HG03460 (cell line): ENCODE measurements at regions not wholly inside any gene's neighbourhood (a gene's known extent, or its start where the extent isn't known, plus 50 kb on each side); places are given as distances from the start of the nearest gene placed in this dataset.

Experiments used
- ATAC-seq: cut with Tn5 transposase; IDR thresholded peaks from one replicate; pipeline ENCODE4 v1.9.1; 2021; ENCODE audit not compliant: unreplicated experiment

- no peak for ATAC-seq
Observed at GRCh38 chr18:75810961-75811551, 383.6 kb upstream of the SMIM21 start.

GRCh38 chr18:75810516-75810915 lies 383.0 kb upstream of the SMIM21 start:
- no peak for ATAC-seq

- ATAC-seq = no peak
Observed at GRCh38 chr18:75809926-75810255, 382.4 kb upstream of the SMIM21 start.

GRCh38 chr18:75809151-75809925 lies 381.8 kb upstream of the SMIM21 start:
- ATAC-seq = no peak

- no peak for ATAC-seq
Observed at GRCh38 chr18:75805265-75805664, 377.8 kb upstream of the SMIM21 start.

DNA sequence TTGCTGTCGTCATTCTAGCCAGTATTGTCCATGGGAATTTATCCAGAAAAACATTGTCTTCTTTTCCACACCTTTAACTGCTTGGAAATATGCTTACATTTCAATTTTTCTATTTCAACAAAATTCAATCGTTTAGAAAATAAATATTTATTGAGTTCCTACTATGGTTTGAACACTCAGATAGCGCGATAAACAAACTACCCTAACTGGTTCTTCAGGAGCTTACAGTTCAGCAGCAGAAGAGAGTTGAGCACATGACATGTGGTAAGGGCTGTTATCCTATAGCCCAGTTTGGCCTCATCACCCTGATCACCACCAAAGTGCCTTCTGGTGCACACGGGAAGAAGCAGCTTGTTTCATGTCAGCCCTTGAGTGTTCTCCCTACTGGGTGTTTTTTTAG lies 375.2 kb upstream of the SMIM21 start:
- ATAC-seq = no peak

GRCh38 chr18:75801178-75801577 lies 373.7 kb upstream of the SMIM21 start:
- ATAC-seq = no peak

GRCh38 chr18:75800331-75800648 lies 372.8 kb upstream of the SMIM21 start:
- ATAC-seq = no peak

DNA sequence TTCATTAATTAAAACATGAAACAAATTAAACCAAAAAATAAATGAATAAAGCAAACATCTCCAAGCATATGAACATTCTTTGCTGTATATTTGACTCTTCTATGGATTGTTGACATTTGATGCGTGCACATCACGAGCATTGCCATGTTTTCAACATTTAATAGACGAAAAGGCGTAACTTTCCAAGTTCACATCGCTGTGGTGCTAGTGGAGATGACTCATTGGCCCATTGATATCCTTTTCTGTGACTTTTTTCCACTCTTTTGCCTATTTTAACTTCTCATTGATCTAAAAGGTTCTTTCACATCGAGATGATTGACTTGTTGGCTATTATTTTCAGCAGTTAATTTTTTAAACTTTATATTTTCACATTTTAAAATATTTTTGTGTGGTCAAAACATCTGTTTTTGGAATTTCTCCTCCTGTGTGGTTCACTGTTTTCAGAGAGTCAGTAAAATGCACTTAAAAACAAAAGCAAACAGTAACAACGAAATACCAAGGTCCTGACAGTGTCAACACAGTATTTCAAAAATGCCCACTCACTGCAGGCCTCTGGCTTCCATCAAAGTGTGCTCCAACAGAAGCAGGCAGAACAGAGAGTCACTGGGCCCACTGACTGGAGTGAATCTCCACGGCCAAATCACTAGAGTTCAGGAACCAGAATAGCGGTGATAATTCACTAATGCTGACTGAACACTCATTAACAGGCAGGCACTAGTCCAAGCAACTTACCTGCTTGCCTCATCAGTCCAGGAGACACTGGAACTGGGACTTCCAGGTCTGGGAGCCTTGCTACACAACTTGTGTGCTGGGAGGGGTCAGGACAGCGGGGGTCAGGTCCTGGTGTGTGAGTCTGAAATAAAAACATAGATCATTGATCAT lies 372.2 kb upstream of the SMIM21 start:
- ATAC-seq = no peak

DNA sequence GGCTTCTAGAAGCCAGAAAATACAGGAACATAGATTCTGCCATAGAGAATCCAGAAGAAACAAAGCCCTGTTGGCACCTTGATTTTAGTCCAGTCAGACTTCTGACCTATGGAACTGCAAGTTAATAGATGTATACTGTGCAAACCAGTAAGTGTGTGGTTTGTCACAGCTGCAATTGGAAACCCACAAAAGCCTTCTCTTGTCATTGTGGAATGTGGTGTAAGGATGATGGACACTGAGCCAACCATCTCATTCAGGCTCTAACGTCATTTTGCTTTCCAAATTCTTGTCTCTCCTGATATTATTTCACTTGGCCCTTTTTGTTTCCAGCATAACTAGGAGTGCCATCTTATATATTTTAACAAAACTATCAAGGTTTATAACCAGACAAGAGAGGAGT lies 369.5 kb upstream of the SMIM21 start:
- ATAC-seq = no peak

DNA sequence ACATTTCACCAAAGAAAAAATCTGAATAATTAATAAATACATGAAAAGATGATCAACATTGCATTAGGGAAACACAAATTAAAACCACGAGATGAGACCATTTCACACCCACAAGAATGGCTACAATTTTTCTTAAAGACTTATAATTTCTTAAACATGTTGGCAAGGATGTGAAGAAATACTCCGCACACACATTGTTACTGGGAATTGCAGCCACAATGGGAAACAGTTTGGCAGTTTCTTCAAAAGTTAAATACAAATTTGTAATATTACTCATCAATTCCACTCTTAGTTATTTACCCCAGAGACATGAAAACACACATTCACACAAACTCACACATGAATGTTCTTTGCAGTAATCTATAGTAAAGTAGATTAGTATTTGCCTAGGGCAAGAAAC lies 363.3 kb upstream of the SMIM21 start:
- no peak for ATAC-seq

GRCh38 chr18:75790111-75790510 lies 362.6 kb upstream of the SMIM21 start:
- ATAC-seq = no peak

DNA sequence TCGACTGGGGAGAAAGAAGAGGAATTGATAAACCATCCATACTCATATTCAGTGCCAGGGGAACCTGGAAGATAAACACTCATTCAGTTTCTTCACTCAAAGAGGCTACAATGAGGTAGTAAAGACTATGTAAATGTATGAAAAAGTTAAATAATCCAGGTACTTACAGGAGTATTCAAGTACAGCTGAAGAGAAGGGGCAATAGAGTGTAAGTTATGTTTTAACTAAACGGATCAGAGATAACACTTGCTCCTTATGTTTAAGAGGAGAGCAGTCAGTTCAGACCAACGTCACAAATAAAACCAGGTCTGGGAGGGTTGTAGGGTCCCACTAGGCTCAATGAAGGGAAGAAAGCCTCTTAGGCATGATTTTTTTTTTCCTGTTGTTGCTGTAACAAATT lies 358.3 kb upstream of the SMIM21 start:
- ATAC-seq = no peak

DNA sequence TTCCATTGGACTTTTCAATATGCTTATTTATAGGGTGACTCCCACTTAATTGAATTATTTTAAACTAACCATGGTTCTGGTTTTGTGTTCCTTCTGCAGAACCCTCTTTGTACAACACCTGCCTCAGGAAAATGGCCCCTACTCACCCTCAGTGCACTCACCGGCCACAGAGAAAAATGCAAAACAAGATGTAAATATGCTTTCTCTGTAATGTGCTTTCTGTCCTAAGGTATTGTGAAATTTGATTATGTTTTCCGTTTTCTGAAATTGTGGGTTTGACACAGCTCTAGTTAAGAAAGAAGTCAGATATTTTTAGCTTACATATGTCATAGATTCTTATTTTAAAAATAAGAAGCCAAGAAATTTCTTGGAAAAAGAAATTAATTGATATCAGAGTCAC lies 357.7 kb upstream of the SMIM21 start:
- ATAC-seq = no peak

DNA sequence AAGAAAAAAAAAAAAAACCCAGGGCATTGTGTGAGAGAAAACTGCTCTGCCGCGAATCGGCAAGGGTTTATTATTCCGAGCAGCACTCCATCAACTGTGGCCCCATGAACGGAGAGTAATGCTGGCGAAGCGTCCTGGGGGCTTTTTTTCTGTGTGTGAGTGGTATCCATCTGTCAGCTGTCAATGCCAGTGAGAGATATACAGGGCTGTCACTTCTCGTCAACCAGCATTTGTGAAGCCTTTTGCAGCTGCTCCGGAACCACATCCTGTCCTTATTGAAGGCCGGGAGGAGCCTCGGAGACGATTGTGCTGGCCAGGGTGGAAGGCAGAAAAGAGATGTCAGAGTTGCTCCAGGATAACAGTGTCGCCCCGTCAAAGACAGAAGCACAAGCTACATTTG lies 356.9 kb upstream of the SMIM21 start:
- no peak for ATAC-seq

DNA sequence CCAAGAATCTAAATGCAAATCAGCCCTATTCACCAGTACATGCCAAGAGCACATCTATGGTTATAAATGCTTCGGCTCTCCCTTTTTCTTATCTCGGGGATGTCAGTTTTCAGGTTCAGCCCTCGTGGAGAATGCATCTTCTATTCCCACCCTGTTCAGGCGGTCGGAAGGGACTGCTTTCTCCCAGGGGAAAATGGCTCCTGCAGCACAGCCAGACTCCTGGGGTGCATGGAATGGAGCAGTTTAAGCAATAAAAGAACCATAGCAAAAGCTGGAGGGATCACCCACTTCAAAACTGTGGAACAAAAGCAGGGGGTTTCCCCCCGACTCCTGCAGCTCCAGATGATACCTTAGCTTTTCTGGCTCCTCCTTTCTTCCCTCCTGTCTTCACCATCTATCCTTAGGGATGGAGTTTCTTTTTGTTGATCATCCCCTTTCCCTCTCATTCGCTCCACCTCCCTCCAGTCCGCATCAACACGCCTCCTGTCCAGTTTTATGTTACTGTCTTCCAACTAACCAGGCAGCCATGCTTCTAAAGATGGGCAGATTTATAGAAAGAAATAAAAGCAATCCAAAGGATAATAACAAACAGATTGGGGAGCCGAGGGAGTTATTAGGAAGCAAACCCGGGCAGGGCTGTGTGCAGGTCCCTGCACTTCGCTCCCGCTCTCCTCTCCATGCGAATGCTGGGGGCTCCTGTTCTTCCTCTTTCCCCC lies 356.2 kb upstream of the SMIM21 start:
- no peak for ATAC-seq

DNA sequence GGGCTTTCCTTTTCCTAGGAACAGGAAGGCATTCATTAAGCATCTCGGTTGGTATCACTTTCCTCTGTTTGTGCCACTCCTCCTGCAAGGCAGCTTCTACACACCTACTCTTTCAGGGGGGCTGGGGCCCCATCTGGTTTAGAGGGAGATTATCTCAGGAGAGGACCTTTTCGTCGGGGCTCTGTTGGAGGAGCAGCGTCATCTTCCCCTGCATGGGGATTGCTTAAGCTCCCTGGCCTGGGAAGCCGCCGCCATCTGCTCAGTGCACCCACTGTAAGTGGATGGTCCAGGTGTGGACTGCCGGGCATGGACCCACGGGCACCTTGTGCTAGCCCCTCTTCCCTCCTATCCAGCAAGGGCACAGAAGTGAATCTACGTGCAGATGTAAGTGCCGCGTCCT lies 355.3 kb upstream of the SMIM21 start:
- no peak for ATAC-seq

DNA sequence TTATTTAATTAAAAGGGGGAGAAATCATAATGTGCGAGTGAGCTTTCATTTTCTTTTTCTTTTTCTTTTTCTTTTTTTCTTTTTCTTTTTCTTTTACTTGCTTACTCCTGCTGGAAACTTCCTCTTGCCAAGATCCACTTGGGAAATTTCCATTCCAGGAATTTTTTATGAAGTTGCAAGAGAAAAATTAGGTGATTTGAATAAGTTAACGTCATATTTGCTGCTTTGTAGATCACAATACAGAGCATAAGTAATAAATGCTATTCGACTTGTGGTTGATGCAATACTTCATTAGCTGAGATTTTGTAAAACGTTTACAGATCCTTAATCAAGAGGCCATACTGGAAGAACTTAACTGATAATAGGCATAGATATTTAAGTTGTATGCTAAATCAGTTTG lies 354.7 kb upstream of the SMIM21 start:
- ATAC-seq = no peak

- ATAC-seq = no peak
Observed at GRCh38 chr18:75779910-75780309, 352.4 kb upstream of the SMIM21 start.

GRCh38 chr18:75779450-75779849 lies 351.9 kb upstream of the SMIM21 start:
- no peak for ATAC-seq

DNA sequence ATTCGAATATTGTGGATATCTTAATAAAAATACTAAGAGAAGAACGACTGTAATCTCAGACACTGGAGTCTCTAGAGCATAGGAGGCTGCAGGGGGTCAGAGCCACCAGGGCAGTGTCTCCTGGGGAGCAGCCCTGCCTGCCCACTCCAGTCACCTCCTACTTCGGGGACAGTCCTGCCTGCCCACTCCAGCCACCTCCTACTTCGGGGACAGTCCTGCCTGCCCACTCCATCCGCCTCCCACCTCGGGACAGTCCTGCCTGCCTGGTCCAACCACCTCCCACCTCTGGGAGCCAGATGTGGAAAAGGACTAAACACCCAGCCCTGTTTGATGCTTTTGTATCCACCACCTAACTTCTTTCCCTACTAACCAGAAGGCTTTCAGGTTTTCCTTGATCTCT lies 350.1 kb upstream of the SMIM21 start:
- no peak for ATAC-seq

DNA sequence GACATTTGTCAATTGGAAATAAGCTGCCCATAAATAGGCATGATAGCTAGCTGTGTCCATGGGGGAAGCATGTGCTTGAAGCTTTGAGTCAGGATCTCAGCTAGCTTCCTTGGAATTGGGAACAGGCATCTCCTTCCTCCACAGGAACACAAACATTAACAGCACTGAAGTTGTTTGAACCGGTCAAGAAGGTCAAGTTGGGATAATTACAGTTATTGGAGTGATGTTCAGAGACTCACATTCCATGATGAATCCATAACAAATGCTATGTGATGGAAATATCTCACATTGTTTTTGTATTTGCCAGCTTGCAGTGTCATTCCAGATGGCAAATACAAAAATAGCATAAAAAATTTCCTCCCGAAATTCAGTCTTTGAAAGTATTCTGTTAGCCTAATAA lies 347.6 kb upstream of the SMIM21 start:
- no peak for ATAC-seq
